ENCODE measurements at regions not wholly inside any gene's neighbourhood (a gene's known extent, or its start where the extent isn't known, plus 50 kb on each side); places are given as distances from the start of the nearest gene placed in this dataset.

- no peak overlapping the region for H3K4me3 ChIP-seq (ENCODE audit: low read depth, poor library complexity, severe bottlenecking)
- 75 to 87% methylated on average over 1 of the region's 1 CpG for WGBS, 2 donors
- DNase-seq (ENCODE audit: low spot score in 2 of 2), result no peak
- no peak for TF ChIP-seq POLR2A (IDR thresholded peaks at IDR 0.05)
- no peak for TF ChIP-seq CTCF (IDR thresholded peaks at IDR 0.05)
- intact Hi-C loops (cut with DNase I; ENCODE audit: low total_unique reads), result no loop called here
These were observed 61.6 kb upstream of the GYPA start for GRCh38 chr4:144202081-144202480.

- no peak for DNase-seq (ENCODE audit: low spot score in 2 of 2)
- WGBS, 2 donors, result 82 to 85% methylated on average over 2 of the region's 2 CpGs
- TF ChIP-seq CTCF (IDR thresholded peaks at IDR 0.05), result no peak
- TF ChIP-seq POLR2A (IDR thresholded peaks at IDR 0.05), result no peak
- no peak overlapping the region for H3K4me3 ChIP-seq (ENCODE audit: low read depth, poor library complexity, severe bottlenecking)
- intact Hi-C loops (cut with DNase I; ENCODE audit: low total_unique reads), result no loop called here
These were observed 62.6 kb upstream of the GYPA start for GRCh38 chr4:144203155-144203554.

- no peak for TF ChIP-seq CTCF (IDR thresholded peaks at IDR 0.05)
- TF ChIP-seq POLR2A (IDR thresholded peaks at IDR 0.05), result no peak
- intact Hi-C loops (cut with DNase I; ENCODE audit: low total_unique reads), result no loop called here
- H3K4me3 ChIP-seq (ENCODE audit: low read depth, poor library complexity, severe bottlenecking), result no peak overlapping the region
- DNase-seq (ENCODE audit: low spot score in 2 of 2), result no peak
These were observed 63.9 kb upstream of the GYPA start for GRCh38 chr4:144204431-144204830.

- no peak overlapping the region for H3K4me3 ChIP-seq (ENCODE audit: low read depth, poor library complexity, severe bottlenecking)
- intact Hi-C loops (cut with DNase I; ENCODE audit: low total_unique reads), result no loop called here
- DNase-seq (ENCODE audit: low spot score in 2 of 2), result no peak
- no peak for TF ChIP-seq POLR2A (IDR thresholded peaks at IDR 0.05)
- TF ChIP-seq CTCF (IDR thresholded peaks at IDR 0.05), result no peak
- 71 to 76% methylated on average over 1 of the region's 1 CpG for WGBS, 2 donors
These were observed 66.2 kb upstream of the GYPA start for GRCh38 chr4:144206711-144207110.

GRCh38 chr4:144208074-144208473, 67.6 kb upstream of the GYPA start:
- no peak overlapping the region for H3K4me3 ChIP-seq (ENCODE audit: low read depth, poor library complexity, severe bottlenecking)
- TF ChIP-seq CTCF (IDR thresholded peaks at IDR 0.05) (no peak), POLR2A (IDR thresholded peaks at IDR 0.05) (no peak)
- 78 to 82% methylated on average over 2 of the region's 2 CpGs for WGBS, 2 donors
- no peak for DNase-seq (ENCODE audit: low spot score in 2 of 2)
- intact Hi-C loops (cut with DNase I; ENCODE audit: low total_unique reads), result no loop called here

- intact Hi-C loops (cut with DNase I; ENCODE audit: low total_unique reads), result no loop called here
- no peak for DNase-seq (ENCODE audit: low spot score in 2 of 2)
- TF ChIP-seq POLR2A (IDR thresholded peaks at IDR 0.05) (no peak), CTCF (IDR thresholded peaks at IDR 0.05) (no peak)
- WGBS, 2 donors, result 86 to 90% methylated on average over 4 of the region's 4 CpGs
- no peak overlapping the region for H3K4me3 ChIP-seq (ENCODE audit: low read depth, poor library complexity, severe bottlenecking)
These were observed 69.0 kb upstream of the GYPA start for GRCh38 chr4:144209491-144209890.

All from lower leg skin (tissue), 4 donors.